GM18873 (cell line): ENCODE measurements at regions not wholly inside any gene's neighbourhood (a gene's known extent, or its start where the extent isn't known, plus 50 kb on each side); places are given as distances from the start of the nearest gene placed in this dataset.
"Not testable (repeated sequence)": the region's sequence is repeated elsewhere in the genome, so short reads cannot be mapped to it uniquely, and the experiment has no call there.

Experiments used
- ATAC-seq: cut with Tn5 transposase; IDR thresholded peaks from one replicate; pipeline ENCODE4 v1.9.1; 2021; ENCODE audit warnings: mild to moderate bottlenecking, moderate library complexity, moderate number of reproducible peaks; ENCODE audit not compliant: unreplicated experiment, low FRiP score

- ATAC-seq = no peak
These were observed 78.3 kb upstream of the SLC16A7 start for GRCh38 chr12:59517522-59517921.

- no peak for ATAC-seq
These were observed 94.9 kb upstream of the SLC16A7 start for GRCh38 chr12:59500915-59501314.

DNA sequence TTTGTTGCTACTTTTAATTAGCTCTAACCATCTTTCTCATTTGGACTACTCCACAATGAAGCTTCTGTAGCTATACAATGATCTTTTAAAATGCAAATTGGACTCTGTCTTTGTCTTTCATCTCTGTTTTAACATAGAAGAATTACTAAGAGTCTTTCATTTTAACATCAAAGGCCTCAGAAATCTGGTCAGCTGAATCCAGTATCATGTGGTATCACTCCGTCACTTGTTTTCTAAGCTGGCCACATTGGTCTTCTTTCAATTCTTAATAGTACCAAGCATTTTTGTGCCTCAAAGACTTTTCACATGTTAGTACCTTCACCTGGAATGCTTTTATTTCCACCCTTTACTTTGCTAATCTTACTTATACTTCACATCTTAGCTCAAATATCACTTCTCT, 95.5 kb upstream of the SLC16A7 start:
- no peak for ATAC-seq

DNA sequence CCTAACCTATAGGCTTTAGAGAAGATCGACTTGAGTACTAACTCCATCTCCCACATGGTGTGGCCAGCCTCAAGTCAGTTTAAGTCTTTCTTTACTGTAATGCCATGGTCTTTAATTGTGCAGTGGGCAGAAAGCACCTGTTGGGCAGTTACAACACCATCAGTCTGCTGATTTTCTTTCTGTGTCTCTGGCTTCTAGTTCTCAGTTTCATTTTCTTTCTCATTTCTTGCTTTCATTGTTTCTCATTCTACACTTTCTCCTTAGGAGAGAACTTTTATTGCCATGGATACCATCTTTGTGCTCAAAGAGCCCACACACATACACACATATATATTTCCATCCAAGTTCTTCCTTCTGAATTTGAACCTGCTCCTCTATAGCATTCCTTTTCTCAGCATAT, 96.1 kb upstream of the SLC16A7 start:
- ATAC-seq = peak; percentile 93

DNA sequence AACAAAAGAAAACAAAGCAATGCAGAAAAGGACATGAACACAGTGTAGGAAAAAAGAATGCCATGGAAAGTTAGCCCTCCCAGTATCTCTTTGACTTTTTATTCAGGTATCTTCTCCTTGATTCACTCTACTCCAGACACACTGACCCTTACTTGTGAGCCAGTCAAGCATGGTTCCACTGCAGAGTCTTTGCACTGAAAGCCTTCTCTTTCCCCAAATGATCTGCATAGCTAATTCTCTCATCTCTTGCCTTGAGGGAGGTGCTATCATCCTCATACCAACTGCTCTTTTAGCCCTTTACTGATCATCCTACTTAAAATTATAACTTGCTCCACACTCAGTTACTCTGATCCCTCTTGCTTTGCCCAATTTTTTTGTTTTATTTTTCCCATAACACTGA, 101.2 kb upstream of the SLC16A7 start:
- no peak for ATAC-seq

GRCh38 chr12:59491877-59492276, 104.0 kb upstream of the SLC16A7 start:
- ATAC-seq = no peak

DNA sequence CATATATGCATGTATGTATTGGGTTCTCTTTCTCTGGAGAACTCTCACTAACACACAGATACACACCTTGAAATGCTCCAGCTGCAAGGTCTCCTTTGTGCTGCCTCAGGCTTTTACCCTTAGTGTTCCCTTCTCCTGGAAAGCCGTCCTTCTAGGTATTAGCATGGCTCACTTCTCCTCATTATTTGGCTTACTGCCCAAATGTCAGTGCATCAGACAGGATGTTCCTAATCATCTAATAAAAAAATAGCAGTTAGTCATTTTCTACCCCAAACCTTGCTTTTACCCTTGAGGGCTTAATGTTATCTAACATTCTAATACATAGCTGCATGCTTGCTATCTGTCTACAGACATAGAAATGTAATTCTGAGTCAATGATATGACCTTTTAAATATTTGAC, 109.0 kb upstream of the SLC16A7 start:
- no peak for ATAC-seq

DNA sequence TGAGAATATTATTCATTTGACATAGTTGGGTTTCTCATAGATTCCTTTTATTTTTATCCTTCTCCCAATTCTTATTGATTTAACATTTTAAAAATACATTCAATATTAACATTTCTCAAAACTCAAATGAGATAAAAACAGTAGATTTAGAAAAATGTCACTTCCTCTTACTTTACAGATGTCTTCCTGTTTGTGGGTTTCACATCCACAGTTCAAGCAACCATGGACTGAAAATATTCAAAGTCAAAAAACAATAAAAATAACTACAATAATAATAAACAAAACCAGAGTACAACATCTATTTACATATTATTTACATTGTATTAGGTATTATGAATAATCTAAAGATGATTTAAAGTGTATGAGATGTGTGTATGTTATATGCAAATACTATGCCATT, 111.3 kb upstream of the SLC16A7 start:
- peak; percentile 66 for ATAC-seq

DNA sequence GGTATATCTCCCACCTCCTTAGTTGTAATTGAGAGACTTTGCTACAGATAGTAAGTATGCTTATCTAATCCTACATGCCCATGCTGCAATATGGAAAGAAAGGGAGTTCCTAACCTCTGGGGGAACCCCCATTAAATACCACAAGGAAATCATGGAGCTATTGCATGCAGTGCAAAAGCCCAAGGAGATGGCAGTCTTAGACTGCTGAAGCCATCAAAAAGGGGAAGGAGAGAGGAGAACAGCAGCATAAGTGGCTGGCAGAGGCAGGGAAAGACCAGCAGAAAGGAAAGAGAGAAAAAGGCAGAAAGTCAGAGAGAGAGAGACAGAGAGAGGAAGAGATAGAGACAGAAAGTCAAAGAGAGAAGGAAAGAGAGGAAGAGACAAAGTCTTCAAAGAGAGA, 121.6 kb upstream of the SLC16A7 start:
- ATAC-seq = not testable (repeated sequence)

DNA sequence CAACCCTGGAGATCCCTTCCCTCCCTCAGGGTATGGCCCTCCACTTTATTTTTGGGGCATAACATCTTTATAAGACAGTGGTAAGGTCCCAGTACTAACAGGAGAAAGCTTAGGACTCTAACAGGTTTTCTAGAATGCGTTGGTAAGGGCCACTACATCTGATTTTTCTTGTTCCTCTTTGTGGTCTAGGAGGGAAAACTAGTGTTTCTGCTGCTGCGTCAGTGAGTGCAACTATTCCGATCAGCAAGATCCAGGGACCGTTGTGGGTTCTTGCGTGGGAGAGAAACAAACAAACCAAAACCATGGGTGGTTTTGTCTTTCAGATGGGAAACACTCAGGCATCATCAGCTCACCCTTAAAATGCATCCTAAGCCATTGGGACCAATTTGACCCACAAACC, 123.6 kb upstream of the SLC16A7 start:
- no peak for ATAC-seq

- no peak for ATAC-seq
These were observed 135.7 kb upstream of the SLC16A7 start for GRCh38 chr12:59459966-59460660.

DNA sequence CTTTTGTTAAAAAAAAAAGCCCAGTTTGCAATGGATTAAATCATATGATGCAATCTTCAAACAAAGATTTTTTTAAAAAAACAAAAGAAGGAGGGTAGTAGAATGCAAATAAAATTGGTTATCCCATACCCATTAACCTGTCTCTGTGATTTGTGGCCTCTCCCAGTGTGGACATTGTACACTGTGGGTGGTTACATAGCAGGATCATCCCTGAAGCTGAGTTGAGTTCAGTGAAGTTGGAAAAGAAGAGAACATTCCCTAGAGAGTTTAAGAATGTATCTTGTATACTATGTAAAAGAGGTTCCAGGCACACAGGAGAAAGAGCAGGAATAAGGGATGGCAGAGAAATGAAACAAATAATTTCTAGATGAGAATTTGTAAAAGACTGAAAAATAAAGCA, 142.4 kb upstream of the SLC16A7 start:
- no peak for ATAC-seq

DNA sequence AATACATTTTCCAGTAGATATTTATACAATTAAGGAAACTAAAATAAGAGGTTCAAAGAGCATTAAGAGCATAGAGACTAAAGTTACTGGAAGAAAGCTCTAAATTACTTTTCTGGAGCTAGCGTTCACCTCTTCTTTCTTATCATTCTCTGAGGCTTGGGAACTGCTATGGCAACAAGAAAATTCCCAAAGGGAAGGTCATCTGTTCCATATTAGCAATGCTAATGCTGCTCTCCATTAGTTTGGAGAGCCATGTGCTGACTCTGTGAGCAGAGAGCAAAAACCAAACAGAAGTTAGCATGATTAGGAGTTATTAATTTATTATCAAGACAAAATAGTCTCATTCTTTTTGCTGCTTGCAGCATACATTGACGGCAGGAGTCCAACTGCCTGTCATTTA, 143.1 kb upstream of the SLC16A7 start:
- no peak for ATAC-seq

- no peak for ATAC-seq
These were observed 143.6 kb upstream of the SLC16A7 start for GRCh38 chr12:59452259-59452658.

GRCh38 chr12:59446116-59446515, 149.7 kb upstream of the SLC16A7 start:
- ATAC-seq = no peak

DNA sequence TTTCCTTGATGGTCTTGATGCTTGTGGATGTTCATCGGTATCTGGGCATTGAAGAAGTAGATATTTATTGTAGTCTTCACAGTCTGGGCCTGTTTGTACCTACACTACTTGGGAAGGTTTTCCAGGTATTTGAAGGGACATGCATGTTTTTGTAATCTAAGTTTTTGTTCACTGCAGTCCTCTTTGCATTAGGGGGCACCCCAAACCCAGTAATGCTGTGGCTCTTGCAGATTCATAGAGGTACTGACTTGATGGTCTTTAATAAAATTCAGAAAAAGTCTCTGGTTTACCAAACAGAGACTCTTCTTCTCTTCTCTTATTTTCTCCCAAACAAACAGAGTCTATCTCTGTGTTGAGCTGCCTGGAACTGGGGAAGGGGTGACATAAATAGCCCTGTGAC, 150.9 kb upstream of the SLC16A7 start:
- no peak for ATAC-seq

DNA sequence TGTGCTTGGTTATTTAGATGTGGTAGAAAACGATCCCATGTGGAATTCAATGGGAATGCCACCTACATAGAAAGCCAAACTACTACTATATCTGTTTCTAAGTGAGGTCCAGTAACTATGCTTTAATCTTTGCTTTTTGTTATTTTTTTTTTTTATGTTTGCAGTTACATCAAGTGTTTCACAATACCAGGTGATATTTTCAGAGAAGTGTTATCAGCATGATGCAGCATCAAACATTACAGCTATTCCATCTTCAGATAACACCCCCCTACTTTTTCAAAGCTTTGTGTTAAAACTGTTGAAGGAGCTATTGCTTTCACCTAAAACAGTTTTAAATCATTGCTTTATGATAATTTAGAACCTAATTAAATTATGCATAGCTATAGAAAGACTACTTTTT, 163.8 kb upstream of the SLC16A7 start:
- ATAC-seq = no peak

DNA sequence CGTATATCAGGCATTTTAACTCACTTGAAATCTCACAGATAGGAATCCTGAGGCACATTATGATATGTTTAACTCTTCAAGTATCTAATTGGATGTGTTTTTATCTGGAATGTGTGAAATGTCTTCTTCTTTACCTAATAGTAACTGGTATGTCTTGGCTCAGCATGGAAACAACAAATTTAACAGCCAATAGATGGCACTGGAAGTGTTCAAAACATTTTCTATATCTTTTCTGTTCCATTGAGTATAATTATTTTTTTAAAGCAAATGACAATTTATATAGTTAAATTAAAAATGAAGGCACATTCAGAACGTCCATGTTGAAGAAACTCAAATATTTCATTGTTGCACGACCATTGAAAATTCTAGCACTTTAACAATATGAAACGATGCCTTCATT, 164.6 kb upstream of the SLC16A7 start:
- no peak for ATAC-seq

- no peak for ATAC-seq
These were observed 166.1 kb upstream of the SLC16A7 start for GRCh38 chr12:59429766-59430165.

DNA sequence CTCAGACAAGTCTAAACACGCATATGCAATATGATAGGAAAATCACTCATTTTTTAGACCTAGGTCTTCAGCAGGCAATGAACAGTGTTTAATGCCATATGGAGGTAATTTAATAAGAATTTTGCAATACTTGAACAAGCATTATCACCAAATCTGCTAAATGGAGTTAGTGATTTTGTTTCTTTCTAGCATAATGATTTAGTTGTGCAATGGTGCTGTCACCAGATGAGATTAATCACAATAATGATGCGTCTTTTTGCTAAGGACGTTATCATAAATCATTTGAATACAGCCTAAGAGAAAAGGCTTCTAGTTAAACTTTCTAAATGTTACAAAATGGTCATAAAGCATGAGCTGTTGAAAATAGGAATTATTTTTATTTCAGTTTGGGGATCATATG, 170.0 kb upstream of the SLC16A7 start:
- no peak for ATAC-seq

DNA sequence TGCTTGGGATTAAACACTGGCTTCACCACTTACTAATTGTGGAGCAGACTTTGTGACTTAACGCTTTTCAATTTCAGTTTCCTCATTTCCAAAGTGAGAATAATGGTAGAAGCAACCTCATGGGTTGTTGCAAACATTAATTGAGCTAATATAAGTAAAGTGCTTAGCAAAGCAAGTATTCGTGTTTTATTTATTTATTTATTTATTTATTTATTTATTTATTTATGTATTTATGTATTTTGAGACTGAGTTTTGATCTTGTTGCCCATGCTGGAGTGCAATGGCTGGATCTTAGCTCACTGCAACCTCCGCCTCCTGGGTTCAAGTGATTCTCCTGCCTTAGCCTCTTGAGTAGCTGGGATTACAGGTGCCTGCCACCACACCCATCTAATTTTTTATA, 171.2 kb upstream of the SLC16A7 start:
- ATAC-seq = not testable (repeated sequence)

- ATAC-seq = no peak
These were observed 181.8 kb upstream of the SLC16A7 start for GRCh38 chr12:59414051-59414450.

GRCh38 chr12:59408431-59408830, 187.4 kb upstream of the SLC16A7 start:
- no peak for ATAC-seq
